Superior temporal gyrus (tissue), 1 donor: ENCODE measurements at regions not wholly inside any gene's neighbourhood (a gene's known extent, or its start where the extent isn't known, plus 50 kb on each side); places are given as distances from the start of the nearest gene placed in this dataset.
A peak's percentile ranks its signal among the peaks of the same experiment; 100 is the strongest.
"Not testable (repeated sequence)": the region's sequence is repeated elsewhere in the genome, so short reads cannot be mapped to it uniquely, and the experiment has no call there.

ENCODE experiments used
- DNase-seq: peaks from one replicate; pipeline ENCODE4 v3.0.0-alpha.2; 2016; ENCODE audit errors: extremely low spot score

GRCh38 chr1:48084826-48085225, 87.6 kb upstream of the TRABD2B start:
- DNase-seq: no peak

GRCh38 chr1:48082271-48082962, 85.2 kb upstream of the TRABD2B start:
- no peak for DNase-seq

GRCh38 chr1:48080331-48081255, 83.4 kb upstream of the TRABD2B start:
- no peak for DNase-seq

GRCh38 chr1:48079096-48079495, 81.9 kb upstream of the TRABD2B start:
- DNase-seq: no peak

GRCh38 chr1:48077795-48078222, 80.6 kb upstream of the TRABD2B start:
- no peak for DNase-seq

- DNase-seq: no peak
These were observed 78.8 kb upstream of the TRABD2B start for GRCh38 chr1:48076017-48076416.

GRCh38 chr1:48073798-48074530, 76.8 kb upstream of the TRABD2B start:
- no peak for DNase-seq

- DNase-seq: no peak
These were observed 74.3 kb upstream of the TRABD2B start for GRCh38 chr1:48071513-48071912.

- DNase-seq: no peak
These were observed 73.2 kb upstream of the TRABD2B start for GRCh38 chr1:48070396-48070750.

- peak; percentile 26 for DNase-seq
These were observed 72.6 kb upstream of the TRABD2B start for GRCh38 chr1:48069662-48070395.

- no peak for DNase-seq
These were observed 71.0 kb upstream of the TRABD2B start for GRCh38 chr1:48068206-48068605.

GRCh38 chr1:48066936-48067335, 69.8 kb upstream of the TRABD2B start:
- DNase-seq: no peak

GRCh38 chr1:48064693-48065092, 67.5 kb upstream of the TRABD2B start:
- not testable (repeated sequence) for DNase-seq

- no peak for DNase-seq
These were observed 65.2 kb upstream of the TRABD2B start for GRCh38 chr1:48062353-48062752.

- peak; percentile 93 for DNase-seq
These were observed 64.3 kb upstream of the TRABD2B start for GRCh38 chr1:48061162-48062136.

GRCh38 chr1:48059289-48059688, 62.1 kb upstream of the TRABD2B start:
- no peak for DNase-seq

- DNase-seq: no peak
These were observed 61.2 kb upstream of the TRABD2B start for GRCh38 chr1:48058135-48059025.

- DNase-seq: no peak
These were observed 60.1 kb upstream of the TRABD2B start for GRCh38 chr1:48057249-48057648.
